Hematopoietic multipotent progenitor cell treated with erythropoietin and hydrocortisone succinate and interleukin-3 and kit ligand, for 17 days (in vitro differentiated cells): ENCODE measurements at regions not wholly inside any gene's neighbourhood (a gene's known extent, or its start where the extent isn't known, plus 50 kb on each side); places are given as distances from the start of the nearest gene placed in this dataset.

Experiments
- DNase-seq: peaks from one replicate; pipeline ENCODE4 v3.0.0-alpha.2; 2015; ENCODE audit warnings: low spot score

DNA sequence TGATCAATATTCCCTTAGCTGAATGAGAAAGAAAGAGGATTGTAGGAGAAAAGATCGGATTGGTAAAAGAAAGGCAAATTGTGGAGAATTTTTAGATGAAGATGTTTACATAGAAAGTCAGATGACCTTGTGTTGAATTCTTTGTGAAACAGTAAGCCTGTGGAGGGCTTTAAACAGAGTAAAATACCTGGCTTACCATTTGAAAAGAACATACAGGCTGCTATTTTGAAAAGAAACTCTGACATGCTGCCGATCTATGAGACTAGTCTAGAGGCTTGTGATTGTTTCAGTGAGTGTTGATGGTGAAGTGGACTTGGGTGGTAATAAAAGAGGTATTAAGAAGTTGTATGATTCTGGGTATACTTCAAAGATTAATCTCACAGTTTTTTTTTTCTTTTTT is 938.9 kb upstream of the PRR20A start:
- DNase-seq: no peak

GRCh38 chr13:56216221-56216620 is 924.5 kb upstream of the PRR20A start:
- DNase-seq: no peak

- DNase-seq: no peak
These were observed 893.0 kb upstream of the PRR20A start for GRCh38 chr13:56247692-56248091.

GRCh38 chr13:56271686-56272085 is 869.0 kb upstream of the PRR20A start:
- no peak for DNase-seq

DNA sequence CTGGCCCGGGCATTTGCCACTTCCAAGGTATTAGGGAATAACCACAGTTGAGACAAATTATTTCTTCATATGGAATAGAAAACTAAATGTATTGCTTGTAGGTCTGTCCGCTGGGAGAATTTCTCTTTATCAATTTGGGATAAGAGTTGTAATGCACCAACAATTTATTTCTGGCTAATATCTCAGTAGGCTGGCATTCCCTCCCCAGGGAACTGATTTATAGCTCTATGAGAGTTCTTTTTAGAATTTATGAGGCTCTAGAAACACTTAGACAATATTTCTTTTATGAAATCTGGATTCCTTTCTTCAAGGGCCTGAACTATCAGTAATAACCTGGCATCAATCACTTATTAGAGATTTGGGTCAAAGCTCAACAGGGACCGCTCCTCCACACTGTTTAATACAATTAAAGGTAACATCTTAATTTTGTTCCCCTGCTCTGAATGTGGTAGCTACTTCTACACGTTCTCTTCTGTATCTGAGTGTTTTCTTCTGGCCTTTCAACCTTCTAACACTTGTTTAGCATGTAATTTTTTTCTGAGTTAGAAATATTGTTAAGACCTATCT is 857.4 kb upstream of the PRR20A start:
- no peak for DNase-seq

DNA sequence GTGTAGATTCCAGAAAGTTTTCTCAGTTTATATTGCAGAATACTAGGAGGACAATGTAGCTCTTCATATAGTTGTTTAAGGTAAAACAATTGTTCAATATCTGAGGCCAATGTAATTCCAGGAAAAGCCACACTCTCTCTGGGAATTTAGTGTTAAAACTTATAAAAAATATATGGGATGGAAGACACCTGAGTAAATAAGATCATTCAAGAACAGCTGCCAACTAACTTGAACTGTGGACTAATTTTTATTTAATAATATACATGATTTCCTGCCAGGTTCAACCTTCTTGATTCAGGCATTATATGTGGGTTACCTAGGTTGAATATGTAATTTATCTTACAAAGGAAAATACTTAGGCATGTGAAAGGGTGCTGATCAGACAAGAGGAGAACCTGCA is 841.1 kb upstream of the PRR20A start:
- DNase-seq: no peak

- DNase-seq: no peak
These were observed 826.0 kb upstream of the PRR20A start for GRCh38 chr13:56314765-56315164.

DNA sequence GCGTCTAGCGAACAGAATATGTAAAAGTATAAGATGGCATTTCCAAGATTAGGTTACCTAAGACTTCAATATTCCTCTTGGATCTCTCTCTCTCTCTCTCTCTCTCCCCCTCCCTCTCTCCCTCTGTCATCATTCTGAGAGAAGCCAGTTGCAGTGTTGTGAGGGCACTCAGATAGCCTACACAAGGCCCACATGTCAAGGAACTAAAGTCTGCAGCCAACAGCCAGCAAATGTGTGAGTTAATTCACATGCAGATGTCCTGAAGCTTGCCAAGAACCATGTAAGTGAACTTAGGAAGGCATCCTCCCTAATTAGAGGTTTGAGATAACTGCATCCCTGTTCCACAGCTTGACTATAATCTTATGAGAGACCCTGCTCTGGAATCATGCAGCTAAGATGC is 822.9 kb upstream of the PRR20A start:
- DNase-seq: no peak

DNA sequence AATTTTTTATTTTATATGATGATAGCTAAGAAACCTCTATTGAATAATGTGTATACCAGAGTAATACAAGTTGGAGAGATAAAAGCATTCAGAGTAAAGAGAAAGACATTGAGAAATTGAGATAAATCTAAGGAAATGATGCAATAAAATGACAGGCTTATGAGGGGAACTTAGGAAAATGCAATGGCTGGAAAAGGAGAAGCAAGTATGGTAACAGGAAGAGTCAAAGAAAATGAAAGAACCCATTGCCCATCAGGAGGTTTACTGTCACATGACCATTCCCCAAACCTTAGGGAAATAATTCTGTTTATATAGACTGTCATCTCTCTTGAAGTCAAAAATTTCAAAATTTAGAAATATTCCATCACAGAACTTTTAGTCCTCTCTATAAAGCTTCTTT is 808.0 kb upstream of the PRR20A start:
- DNase-seq: no peak

DNA sequence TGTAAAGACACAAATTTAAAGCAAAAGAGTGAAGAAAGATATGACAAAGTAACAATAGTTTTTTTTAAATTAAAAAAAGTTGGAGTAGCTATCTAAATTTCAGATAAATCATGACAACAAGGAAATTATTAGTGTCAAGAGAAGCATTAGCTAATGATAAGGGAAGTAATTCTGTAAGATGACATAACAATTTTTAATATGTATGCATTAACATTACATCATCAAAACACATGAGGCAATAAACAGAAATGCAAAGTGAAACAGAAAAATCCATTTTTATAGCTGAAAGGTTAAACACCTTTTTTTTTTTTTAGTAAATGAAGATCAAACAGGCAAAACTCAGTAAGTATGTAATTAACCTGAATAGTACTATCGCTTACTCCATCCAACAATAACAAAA is 804.9 kb upstream of the PRR20A start:
- no peak for DNase-seq

GRCh38 chr13:56338421-56338820 is 802.3 kb upstream of the PRR20A start:
- no peak for DNase-seq

DNA sequence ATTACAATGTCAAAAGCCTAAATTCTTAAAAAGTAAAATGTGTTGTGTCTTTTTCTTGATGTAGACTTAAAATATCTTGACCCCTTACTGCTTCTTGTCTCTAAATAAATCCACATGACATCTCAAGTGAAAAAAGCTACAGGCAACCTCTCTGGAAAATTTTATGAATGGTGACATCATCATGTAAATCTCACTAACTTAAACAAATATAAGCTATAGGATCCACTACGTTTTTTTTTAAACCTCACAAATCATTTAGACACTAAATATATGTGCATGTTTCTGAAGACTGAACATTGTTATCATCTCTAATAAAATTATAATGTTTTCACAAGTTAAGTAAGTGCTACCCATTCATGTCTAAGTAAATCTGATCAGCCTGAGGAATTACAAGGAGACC is 793.7 kb upstream of the PRR20A start:
- DNase-seq: no peak

GRCh38 chr13:56349866-56350265 is 790.9 kb upstream of the PRR20A start:
- no peak for DNase-seq

DNA sequence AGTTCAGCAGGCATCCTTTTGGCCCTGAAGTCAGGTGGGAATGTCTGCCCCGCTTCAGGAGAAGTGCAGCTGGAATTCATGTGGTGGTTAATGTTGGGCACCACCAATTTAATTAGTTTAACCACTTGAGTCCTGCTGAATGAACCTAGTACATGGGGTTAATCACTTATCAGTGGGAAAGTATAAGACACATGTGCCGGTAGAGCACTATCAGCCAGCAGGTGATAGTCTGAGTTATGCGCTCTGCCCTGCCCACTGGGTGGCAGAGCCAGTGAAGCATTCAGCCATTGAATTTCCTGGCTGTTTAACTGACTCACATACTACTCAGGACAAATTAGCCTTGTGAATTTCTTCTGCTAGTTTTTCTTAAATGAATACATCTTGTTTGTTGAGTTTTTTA is 789.7 kb upstream of the PRR20A start:
- no peak for DNase-seq

- DNase-seq: no peak
These were observed 788.4 kb upstream of the PRR20A start for GRCh38 chr13:56352361-56352760.

- DNase-seq: no peak
These were observed 787.8 kb upstream of the PRR20A start for GRCh38 chr13:56352901-56353300.

GRCh38 chr13:56356690-56357089 is 784.0 kb upstream of the PRR20A start:
- no peak for DNase-seq

DNA sequence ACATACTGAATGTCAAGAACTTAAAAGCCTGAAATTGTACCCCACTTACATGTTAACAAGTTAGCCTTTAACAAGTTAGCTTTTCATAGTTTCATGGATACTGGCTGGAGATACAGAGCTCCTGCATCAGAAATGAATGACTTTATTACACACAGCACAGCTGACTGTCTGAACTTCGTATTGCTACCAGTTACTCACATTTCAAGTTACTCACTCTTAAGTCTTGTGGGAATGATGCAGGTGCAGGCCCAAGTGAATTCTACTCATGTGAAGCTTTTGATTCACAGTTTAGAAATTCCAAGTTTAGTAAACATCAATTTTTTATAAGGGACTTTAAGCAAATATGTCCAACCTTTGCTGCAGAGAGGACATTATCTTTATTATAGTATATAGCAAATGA is 762.2 kb upstream of the PRR20A start:
- no peak for DNase-seq

GRCh38 chr13:56393549-56393948 is 747.2 kb upstream of the PRR20A start:
- DNase-seq: no peak

- DNase-seq: no peak
These were observed 744.4 kb upstream of the PRR20A start for GRCh38 chr13:56396318-56396717.

GRCh38 chr13:56400774-56401173 is 739.9 kb upstream of the PRR20A start:
- no peak for DNase-seq

DNA sequence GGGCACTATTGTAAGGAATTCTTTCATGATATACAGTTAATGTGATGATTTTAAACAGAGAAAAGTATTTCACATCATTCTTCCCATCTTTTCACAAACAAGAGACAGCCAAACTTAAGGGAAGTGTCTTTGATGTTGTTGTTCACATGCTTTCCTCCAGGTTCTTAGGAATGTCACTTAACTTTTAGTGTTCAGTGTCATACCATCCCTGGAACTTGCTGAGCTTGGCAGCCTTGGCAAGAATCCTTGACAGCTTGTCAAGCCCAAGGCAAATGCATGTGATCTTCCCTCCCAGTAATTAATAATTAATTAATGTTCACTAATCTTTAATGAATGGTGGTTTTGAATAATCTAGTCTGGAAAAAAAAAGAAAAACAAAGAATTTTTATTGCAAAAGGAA is 727.9 kb upstream of the PRR20A start:
- DNase-seq: no peak

DNA sequence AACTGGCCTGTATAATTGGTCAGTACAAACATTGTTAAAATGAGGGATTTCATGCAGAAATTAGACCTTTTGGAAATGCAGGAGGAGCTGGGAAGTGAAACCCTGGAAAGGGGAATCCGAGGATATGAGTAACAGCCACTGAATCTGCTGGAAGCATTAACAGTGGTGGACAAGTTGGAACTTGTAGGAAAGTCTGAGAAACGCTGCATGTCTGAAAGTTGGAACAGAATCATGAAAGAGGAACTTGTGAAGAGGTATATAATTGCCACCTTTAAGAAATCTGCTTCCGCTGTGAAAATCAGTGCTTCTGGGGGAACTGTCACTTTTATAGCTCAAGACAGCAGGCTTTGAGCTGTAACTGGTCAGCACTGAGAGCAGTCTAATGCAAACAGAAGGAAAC is 716.5 kb upstream of the PRR20A start:
- no peak for DNase-seq

GRCh38 chr13:56457535-56458190 is 683.1 kb upstream of the PRR20A start:
- no peak for DNase-seq
